H9 (cell line): ENCODE measurements at regions not wholly inside any gene's neighbourhood (a gene's known extent, or its start where the extent isn't known, plus 50 kb on each side); places are given as distances from the start of the nearest gene placed in this dataset.

Source experiments
- DNase-seq: peaks from one replicate; pipeline ENCODE4 v3.0.0-alpha.2; 2017
- H2AFZ ChIP-seq: one replicate; pipeline ENCODE4 v1.6.1; 2013; ENCODE audit warnings: mild to moderate bottlenecking, low read length, control low read depth, moderate library complexity
- H2AK5ac ChIP-seq: 2 replicates; pipeline ENCODE4 v1.6.1; 2013; ENCODE audit warnings: low read length, control low read depth, mixed read lengths; ENCODE audit not compliant: insufficient read length
- H2BK120ac ChIP-seq: one replicate; pipeline ENCODE4 v1.6.1; 2013; ENCODE audit warnings: low read depth, mild to moderate bottlenecking, low read length, control low read depth, inconsistent platforms; ENCODE audit not compliant: poor library complexity, severe bottlenecking
- H2BK12ac ChIP-seq: 2 replicates; pipeline ENCODE4 v1.6.1; 2013; ENCODE audit warnings: low read length, control low read depth, mixed read lengths, low read depth; ENCODE audit not compliant: insufficient read length
- H2BK15ac ChIP-seq: 2 replicates; pipeline ENCODE4 v1.6.1; 2013; ENCODE audit warnings: low read depth, low read length, control low read depth
- H2BK20ac ChIP-seq: one replicate; pipeline ENCODE4 v1.6.1; 2013; ENCODE audit warnings: low read depth, mild to moderate bottlenecking, low read length, control low read depth, inconsistent platforms; ENCODE audit not compliant: poor library complexity, severe bottlenecking
- H2BK5ac ChIP-seq: 2 replicates; pipeline ENCODE4 v1.6.1; 2013; ENCODE audit warnings: low read length, control low read depth, mixed read lengths; ENCODE audit not compliant: insufficient read length
- H3K14ac ChIP-seq: 2 replicates; pipeline ENCODE4 v1.6.1; 2013; ENCODE audit warnings: low read length, control low read depth; ENCODE audit not compliant: insufficient read depth
- H3K18ac ChIP-seq: 2 replicates; pipeline ENCODE4 v1.6.1; 2013; ENCODE audit warnings: low read depth, mild to moderate bottlenecking, mixed read lengths, low read length, control low read depth; ENCODE audit not compliant: insufficient read length
- H3K23ac ChIP-seq: 2 replicates; pipeline ENCODE4 v1.6.1; 2013; ENCODE audit warnings: low read length, control low read depth, mixed read lengths, low read depth; ENCODE audit not compliant: insufficient read length
- H3K23me2 ChIP-seq: 2 replicates; pipeline ENCODE4 v1.6.1; 2013; ENCODE audit warnings: low read depth, mild to moderate bottlenecking, mixed read lengths, low read length, control low read depth; ENCODE audit not compliant: insufficient read length, poor library complexity, severe bottlenecking
- H3K27ac ChIP-seq: 2 replicates; pipeline ENCODE4 v1.5.1; 2013; ENCODE audit warnings: low read length, control low read depth, mixed read lengths, low read depth; ENCODE audit not compliant: insufficient read length
- H3K27me3 ChIP-seq: 2 replicates; pipeline ENCODE4 v1.6.1; 2013; ENCODE audit warnings: low read length, control low read depth, inconsistent platforms; ENCODE audit not compliant: insufficient read depth
- H3K4ac ChIP-seq: 2 replicates; pipeline ENCODE4 v1.6.1; 2013; ENCODE audit warnings: low read depth, mild to moderate bottlenecking, control low read depth, inconsistent platforms, low read length, moderate library complexity
- H3K4me1 ChIP-seq: 2 replicates; pipeline ENCODE4 v1.6.1; 2013; ENCODE audit warnings: low read length, control low read depth, inconsistent platforms; ENCODE audit not compliant: insufficient read depth
- H3K4me2 ChIP-seq: 2 replicates; pipeline ENCODE4 v1.6.1; 2013; ENCODE audit warnings: low read length, control low read depth, mixed read lengths; ENCODE audit not compliant: insufficient read length, insufficient read depth
- H3K56ac ChIP-seq: 2 replicates; pipeline ENCODE4 v1.6.1; 2013; ENCODE audit warnings: low read depth, mild to moderate bottlenecking, mixed read lengths, low read length, control low read depth; ENCODE audit not compliant: insufficient read length
- H3K79me1 ChIP-seq: 2 replicates; pipeline ENCODE4 v1.6.1; 2013; ENCODE audit warnings: low read depth, mild to moderate bottlenecking, moderate library complexity, low read length, control low read depth, inconsistent platforms; ENCODE audit not compliant: insufficient read depth, poor library complexity, severe bottlenecking
- H3K79me2 ChIP-seq: 2 replicates; pipeline ENCODE4 v1.6.1; 2013; ENCODE audit warnings: low read length, control low read depth, inconsistent platforms; ENCODE audit not compliant: insufficient read depth
- H3K9ac ChIP-seq: 2 replicates; pipeline ENCODE4 v1.6.1; 2013; ENCODE audit warnings: low read length, control low read depth, mixed read lengths; ENCODE audit not compliant: insufficient read length; ENCODE audit errors: extremely low read depth
- H3K9me3 ChIP-seq: one replicate; pipeline ENCODE4 v1.6.1; 2013; ENCODE audit warnings: low read depth, low read length, inconsistent platforms; ENCODE audit not compliant: control insufficient read depth
- H3T11ph ChIP-seq: one replicate; pipeline ENCODE4 v1.6.1; 2013; ENCODE audit warnings: mild to moderate bottlenecking, low read length, control low read depth, inconsistent platforms
- H4K20me1 ChIP-seq: one replicate; pipeline ENCODE4 v1.6.1; 2013; ENCODE audit not compliant: control insufficient read depth, insufficient read length, insufficient read depth
- H4K5ac ChIP-seq: 2 replicates; pipeline ENCODE4 v1.6.1; 2013; ENCODE audit warnings: low read depth, mild to moderate bottlenecking, mixed read lengths, low read length, control low read depth; ENCODE audit not compliant: insufficient read length
- H4K8ac ChIP-seq: replicated peaks from 2 replicates; pipeline ENCODE4 v1.6.1; 2013; ENCODE audit warnings: low read length, control low read depth, mixed read lengths, low read depth; ENCODE audit not compliant: insufficient read length
- H4K91ac ChIP-seq: 2 replicates; pipeline ENCODE4 v1.6.1; 2013; ENCODE audit warnings: low read depth, mild to moderate bottlenecking, moderate library complexity, mixed read lengths, low read length, control low read depth; ENCODE audit not compliant: insufficient read length
- H3K27ac Mint-ChIP-seq, 3 experiments: 2 replicates in 2 of 3; 3 replicates in 1 of 3; pipeline ENCODE4 v1.8.0; 2020 to 2021; ENCODE audit warnings: mixed read lengths in 3 of 3, mild to moderate bottlenecking in 1 of 3, moderate library complexity in 1 of 3
- H3K27me3 Mint-ChIP-seq: 2 replicates; pipeline ENCODE4 v1.8.0; 2021; ENCODE audit warnings: low read depth, mild to moderate bottlenecking, moderate library complexity, mixed read lengths
- H3K36me3 Mint-ChIP-seq, 3 experiments: 2 replicates in 2 of 3; 3 replicates in 1 of 3; pipeline ENCODE4 v1.8.0; 2020 to 2021; ENCODE audit warnings: low read depth in 3 of 3, mixed read lengths in 3 of 3; ENCODE audit not compliant: insufficient read depth in 1 of 3
- H3K4me1 Mint-ChIP-seq, 2 experiments: 2 replicates each; pipeline ENCODE4 v1.8.0; 2020; ENCODE audit warnings: mixed read lengths in 2 of 2
- H3K4me3 Mint-ChIP-seq, 2 experiments: 2 replicates in 1 of 2; 3 replicates in 1 of 2; pipeline ENCODE4 v1.8.0; 2020 to 2021; ENCODE audit warnings: mild to moderate bottlenecking in 2 of 2, mixed read lengths in 2 of 2, moderate library complexity in 1 of 2
- H3K9me3 Mint-ChIP-seq, 2 experiments: 2 replicates in 1 of 2; 3 replicates in 1 of 2; pipeline ENCODE4 v1.8.0; 2020; ENCODE audit warnings: mild to moderate bottlenecking in 2 of 2, mixed read lengths in 2 of 2, moderate library complexity in 1 of 2
- WGBS: extraction: QIAGEN DNeasy Blood & Tissue Kit; methylation state at CpG from one replicate; pipeline ENCODE4 v1.1.7; 2013; ENCODE audit warnings: missing lambda C conversion rate, low lambda C conversion rate, mixed read lengths; ENCODE audit not compliant: insufficient read length; ENCODE audit errors: extremely low coverage; 5-methylcytosine and 5-hydroxymethylcytosine counted together
- TF ChIP-seq, protein P1 (sequence below): fragments of 200-600 bp; sonication (generic); conservative IDR thresholded peaks from 3 replicates; pipeline ENCODE4 v1.8.0; 2021; ENCODE audit warnings: antibody characterized with exemption, mild to moderate bottlenecking

GRCh38 chr3:124629497-124629896 lies 100.8 kb upstream of the UMPS start:
- no peak overlapping the region for H3K4me2 ChIP-seq
- peaks cover 8% of the 10 kb centered on the region; the same call in 1 of the 2 replicates for H3K4me1 ChIP-seq
- no peak overlapping the region for H2BK120ac ChIP-seq
- WGBS = no CpG with 5 or more reads among the region's 2 CpGs
- H2AFZ ChIP-seq = no peak overlapping the region
- no peak overlapping the region for H3K56ac ChIP-seq
- Mint-ChIP-seq H3K27ac (no peak overlapping the region), H3K27me3 (no peaks in the 10 kb centered on the region; the same call in 1 of the 2 replicates), H3K4me3 (no peak overlapping the region), H3K4me1 (peaks cover 8 to 16% of the 10 kb centered on the region in 2 experiments), H3K9me3 (no peaks in the 10 kb centered on the region), H3K36me3 (peaks cover 0 to 2% (median 0%) of the 10 kb centered on the region in 3 experiments; a peak in 2 of 7 replicates)
- H2BK20ac ChIP-seq = no peak overlapping the region
- no peak overlapping the region for H2BK15ac ChIP-seq
- no peaks in the 10 kb centered on the region for H3K79me1 ChIP-seq
- H3K14ac ChIP-seq = no peak overlapping the region
- H3K9ac ChIP-seq = no peak overlapping the region
- no peak overlapping the region for H3K4ac ChIP-seq
- H4K20me1 ChIP-seq = no peaks in the 10 kb centered on the region
- H3K23ac ChIP-seq = no peak overlapping the region
- no peaks in the 10 kb centered on the region for H3K27me3 ChIP-seq
- H3K27ac ChIP-seq = no peak overlapping the region
- no peak overlapping the region for H3K18ac ChIP-seq
- no peak for DNase-seq
- H2BK5ac ChIP-seq = no peak overlapping the region
- no peak overlapping the region for H4K91ac ChIP-seq
- H4K5ac ChIP-seq = no peak overlapping the region
- no peaks in the 10 kb centered on the region for H3K79me2 ChIP-seq
- H4K8ac ChIP-seq = no peak overlapping the region
- no peak overlapping the region for H2AK5ac ChIP-seq
- no peak overlapping the region for H3T11ph ChIP-seq
- H3K23me2 ChIP-seq = no peaks in the 10 kb centered on the region
- no peaks in the 10 kb centered on the region for H3K9me3 ChIP-seq
- TF ChIP-seq, protein P1, sequence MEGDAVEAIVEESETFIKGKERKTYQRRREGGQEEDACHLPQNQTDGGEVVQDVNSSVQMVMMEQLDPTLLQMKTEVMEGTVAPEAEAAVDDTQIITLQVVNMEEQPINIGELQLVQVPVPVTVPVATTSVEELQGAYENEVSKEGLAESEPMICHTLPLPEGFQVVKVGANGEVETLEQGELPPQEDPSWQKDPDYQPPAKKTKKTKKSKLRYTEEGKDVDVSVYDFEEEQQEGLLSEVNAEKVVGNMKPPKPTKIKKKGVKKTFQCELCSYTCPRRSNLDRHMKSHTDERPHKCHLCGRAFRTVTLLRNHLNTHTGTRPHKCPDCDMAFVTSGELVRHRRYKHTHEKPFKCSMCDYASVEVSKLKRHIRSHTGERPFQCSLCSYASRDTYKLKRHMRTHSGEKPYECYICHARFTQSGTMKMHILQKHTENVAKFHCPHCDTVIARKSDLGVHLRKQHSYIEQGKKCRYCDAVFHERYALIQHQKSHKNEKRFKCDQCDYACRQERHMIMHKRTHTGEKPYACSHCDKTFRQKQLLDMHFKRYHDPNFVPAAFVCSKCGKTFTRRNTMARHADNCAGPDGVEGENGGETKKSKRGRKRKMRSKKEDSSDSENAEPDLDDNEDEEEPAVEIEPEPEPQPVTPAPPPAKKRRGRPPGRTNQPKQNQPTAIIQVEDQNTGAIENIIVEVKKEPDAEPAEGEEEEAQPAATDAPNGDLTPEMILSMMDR = no peak
- H2BK12ac ChIP-seq = no peak overlapping the region
